ENCODE measurements at regions not wholly inside any gene's neighbourhood (a gene's known extent, or its start where the extent isn't known, plus 50 kb on each side); places are given as distances from the start of the nearest gene placed in this dataset.

GRCh38 chr15:98289747-98290146 is 329.2 kb downstream of the ARRDC4 start:
- TF ChIP-seq CTCF (IDR thresholded peaks at IDR 0.05; ENCODE audit: low read length) (no peak), EZH2 (IDR thresholded peaks at IDR 0.05; ENCODE audit: borderline replicate concordance, low read length) (no peak)
